CD4-positive, alpha-beta T cell (primary cell): ENCODE measurements at regions not wholly inside any gene's neighbourhood (a gene's known extent, or its start where the extent isn't known, plus 50 kb on each side); places are given as distances from the start of the nearest gene placed in this dataset.

Experiments used
- ATAC-seq: fragments of 200-7000 bp; cut with Tn5 transposase; one replicate; pipeline ENCODE4 v1.10.0; 2022; ENCODE audit warnings: mild to moderate bottlenecking; ENCODE audit not compliant: poor library complexity
- CTCF ChIA-PET: fragments of 350-600 bp; sonication (Branson Sonifier 250); formaldehyde crosslinking; loops from one replicate; lab custom pipeline; 2021; ENCODE audit warnings: antibody characterized with exemption, inconsistent platforms; lab: Charles Lee
- POLR2A ChIA-PET: fragments of 350-600 bp; sonication (Branson Sonifier 250); formaldehyde crosslinking; loops from one replicate; lab custom pipeline; 2021; ENCODE audit warnings: antibody characterized with exemption, inconsistent platforms; lab: Charles Lee
- DNase-seq, 14 experiments: peaks; one replicate each; pipeline ENCODE4 v3.0.0-alpha.2; 2013 to 2020; ENCODE audit warnings: mixed read lengths in 2 of 14
- H3K27ac ChIP-seq, 2 donors: one replicate each; pipeline versions ENCODE4 v1.5.1 to v1.7.0; 2013; ENCODE audit warnings: low read length in 2 of 2, low read depth in 1 of 2, mild to moderate bottlenecking in 1 of 2
- H3K27me3 ChIP-seq, 2 experiments: 1 replicate in 1 of 2; 2 replicates in 1 of 2; pipeline versions ENCODE4 v1.6.1 to v1.7.0; 2013; ENCODE audit warnings: low read length in 2 of 2, control low read depth in 1 of 2, mild to moderate bottlenecking in 1 of 2, moderate library complexity in 1 of 2; ENCODE audit not compliant: insufficient read depth in 2 of 2, control insufficient read depth in 1 of 2
- H3K36me3 ChIP-seq: one replicate; pipeline ENCODE4 v1.6.1; 2013; ENCODE audit warnings: low read length, control low read depth; ENCODE audit not compliant: insufficient read depth
- H3K4me1 ChIP-seq: one replicate; pipeline ENCODE4 v1.6.1; 2013; ENCODE audit warnings: low read length, control low read depth; ENCODE audit not compliant: insufficient read depth
- H3K4me3 ChIP-seq: one replicate; pipeline ENCODE4 v1.5.1; 2013; ENCODE audit warnings: mild to moderate bottlenecking, low read length, moderate library complexity
- H3K9me3 ChIP-seq, 2 experiments: 1 replicate in 1 of 2; 2 replicates in 1 of 2; pipeline versions ENCODE4 v1.6.1 to v1.7.0; 2013; ENCODE audit warnings: low read length in 2 of 2, mild to moderate bottlenecking in 2 of 2, control low read depth in 1 of 2, moderate library complexity in 1 of 2; ENCODE audit not compliant: control insufficient read depth in 1 of 2, insufficient read depth in 1 of 2
- H3K27ac Mint-ChIP-seq: one replicate; pipeline ENCODE4 v1.8.0; 2020; ENCODE audit warnings: mixed read lengths
- H3K27me3 Mint-ChIP-seq: one replicate; pipeline ENCODE4 v1.8.0; 2021; ENCODE audit warnings: mixed read lengths
- H3K36me3 Mint-ChIP-seq: one replicate; pipeline ENCODE4 v1.8.0; 2021; ENCODE audit warnings: low read depth, mixed read lengths
- H3K4me1 Mint-ChIP-seq: one replicate; pipeline ENCODE4 v1.8.0; 2021; ENCODE audit warnings: low read depth, mixed read lengths
- H3K4me3 Mint-ChIP-seq: one replicate; pipeline ENCODE4 v1.8.0; 2020; ENCODE audit warnings: mild to moderate bottlenecking, mixed read lengths
- H3K9me3 Mint-ChIP-seq: one replicate; pipeline ENCODE4 v1.8.0; 2020; ENCODE audit warnings: mixed read lengths
- intact Hi-C, 2 experiments: fragments of 100-400 bp; cut with DNase I in 1 of 2; cut with micrococcal nuclease in 1 of 2; formaldehyde crosslinking; loops; one replicate each; pipeline versions ENCODE4 v1.15.1 to v1.9.0; 2023 to 2025; cut with DNase I, micrococcal nuclease
- TF ChIP-seq, protein P1 (sequence below): fragments of 200-600 bp; IDR thresholded peaks from one replicate; pipeline ENCODE4 v1.8.0; 2022; ENCODE audit warnings: antibody characterized with exemption, mild to moderate bottlenecking

DNA sequence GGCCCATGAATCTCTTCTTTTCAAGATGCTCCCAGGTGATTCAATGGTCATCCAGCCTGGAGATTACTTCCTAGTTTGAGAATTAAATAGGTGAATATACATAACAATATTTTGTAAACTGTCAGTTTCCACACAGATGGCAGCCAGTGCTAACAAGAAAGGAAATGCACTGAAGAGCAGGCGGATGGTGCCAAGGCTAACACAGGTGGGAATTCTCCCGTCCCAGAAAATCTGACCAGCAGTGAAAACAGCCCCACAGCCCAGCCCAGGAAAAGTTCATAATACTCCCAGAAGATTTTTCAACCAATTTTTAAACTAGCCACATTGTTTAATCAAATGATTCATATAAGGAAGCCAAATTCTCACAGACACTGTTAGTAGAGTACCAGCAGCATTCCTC, 387.2 kb upstream of the GATB start:
- no peak overlapping the region for H3K4me3 Mint-ChIP-seq
- peaks cover under 1% of the 10 kb centered on the region for H3K4me1 Mint-ChIP-seq
- ChIA-PET POLR2A (no interaction called here), CTCF (no interaction called here)
- intact Hi-C loops: no loop called here
- H3K9me3 Mint-ChIP-seq: peaks cover 12% of the 10 kb centered on the region
- ATAC-seq (no peak), DNase-seq (no peak)
- peaks cover 33% of the 10 kb centered on the region for H3K36me3 Mint-ChIP-seq
- Histone ChIP-seq H3K4me3 (no peak overlapping the region), H3K27ac (no peak overlapping the region), H3K9me3 (peaks cover 9 to 24% of the 10 kb centered on the region in 2 experiments), H3K36me3 (no peaks in the 10 kb centered on the region), H3K4me1 (no peaks in the 10 kb centered on the region), H3K27me3 (no peaks in the 10 kb centered on the region)
- no peaks in the 10 kb centered on the region for H3K27me3 Mint-ChIP-seq
- no peak overlapping the region for H3K27ac Mint-ChIP-seq
- TF ChIP-seq, protein P1, sequence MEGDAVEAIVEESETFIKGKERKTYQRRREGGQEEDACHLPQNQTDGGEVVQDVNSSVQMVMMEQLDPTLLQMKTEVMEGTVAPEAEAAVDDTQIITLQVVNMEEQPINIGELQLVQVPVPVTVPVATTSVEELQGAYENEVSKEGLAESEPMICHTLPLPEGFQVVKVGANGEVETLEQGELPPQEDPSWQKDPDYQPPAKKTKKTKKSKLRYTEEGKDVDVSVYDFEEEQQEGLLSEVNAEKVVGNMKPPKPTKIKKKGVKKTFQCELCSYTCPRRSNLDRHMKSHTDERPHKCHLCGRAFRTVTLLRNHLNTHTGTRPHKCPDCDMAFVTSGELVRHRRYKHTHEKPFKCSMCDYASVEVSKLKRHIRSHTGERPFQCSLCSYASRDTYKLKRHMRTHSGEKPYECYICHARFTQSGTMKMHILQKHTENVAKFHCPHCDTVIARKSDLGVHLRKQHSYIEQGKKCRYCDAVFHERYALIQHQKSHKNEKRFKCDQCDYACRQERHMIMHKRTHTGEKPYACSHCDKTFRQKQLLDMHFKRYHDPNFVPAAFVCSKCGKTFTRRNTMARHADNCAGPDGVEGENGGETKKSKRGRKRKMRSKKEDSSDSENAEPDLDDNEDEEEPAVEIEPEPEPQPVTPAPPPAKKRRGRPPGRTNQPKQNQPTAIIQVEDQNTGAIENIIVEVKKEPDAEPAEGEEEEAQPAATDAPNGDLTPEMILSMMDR: no peak

DNA sequence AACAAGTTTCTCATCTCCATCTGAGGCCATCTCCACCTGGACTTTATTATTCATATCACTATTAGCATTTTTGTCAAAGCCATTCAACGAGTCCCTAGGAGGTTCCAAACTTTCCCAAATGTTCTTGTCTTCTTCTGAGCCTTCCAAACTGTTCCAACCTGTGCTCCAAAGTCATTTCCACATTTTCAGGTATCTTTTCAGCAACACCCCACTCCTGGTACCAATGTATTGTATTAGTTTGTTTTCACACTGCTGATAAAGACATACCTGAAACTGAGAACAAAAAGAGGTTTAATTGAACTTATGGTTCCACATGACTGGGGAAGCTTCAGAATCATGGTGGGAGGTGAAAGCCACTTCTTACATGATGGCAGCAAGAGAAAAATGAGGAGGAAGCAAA, 385.4 kb upstream of the GATB start:
- no peak overlapping the region for H3K4me3 ChIP-seq
- H3K9me3 ChIP-seq: peaks cover 9 to 24% of the 10 kb centered on the region in 2 experiments
- TF ChIP-seq, protein P1: no peak
- Mint-ChIP-seq H3K27ac (no peak overlapping the region), H3K4me3 (no peak overlapping the region), H3K4me1 (no peaks in the 10 kb centered on the region), H3K9me3 (peaks cover 12% of the 10 kb centered on the region), H3K27me3 (no peaks in the 10 kb centered on the region), H3K36me3 (peaks cover 39% of the 10 kb centered on the region)
- no peak overlapping the region for H3K27ac ChIP-seq
- DNase-seq (no peak), ATAC-seq (no peak)
- no peaks in the 10 kb centered on the region for H3K4me1 ChIP-seq
- H3K36me3 ChIP-seq: no peaks in the 10 kb centered on the region
- intact Hi-C loops: no loop called here
- no peaks in the 10 kb centered on the region for H3K27me3 ChIP-seq
- CTCF ChIA-PET: no interaction called here
- POLR2A ChIA-PET: no interaction called here

DNA sequence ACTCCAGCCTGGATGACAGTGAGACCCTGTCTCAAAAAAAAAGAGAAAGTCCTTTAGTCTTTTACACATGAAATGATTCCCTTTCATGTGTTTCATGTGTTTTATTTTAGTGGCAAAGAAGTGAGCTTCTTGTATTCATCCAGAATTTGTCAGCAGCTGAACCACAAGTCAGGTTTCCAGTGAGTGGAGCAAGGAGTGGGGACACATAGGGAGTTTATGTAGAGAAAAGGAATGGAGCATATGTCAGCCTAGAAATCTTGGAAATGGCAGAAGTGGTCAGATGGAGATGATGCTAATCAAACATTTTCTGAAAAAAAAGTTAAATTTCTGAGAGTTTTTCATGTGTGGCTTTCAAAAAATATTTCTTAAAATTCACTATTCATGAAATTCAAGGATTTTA, 383.0 kb upstream of the GATB start:
- Histone ChIP-seq H3K27ac (no peak overlapping the region), H3K4me1 (peaks cover 2% of the 10 kb centered on the region), H3K27me3 (no peaks in the 10 kb centered on the region), H3K4me3 (no peak overlapping the region), H3K9me3 (peaks cover 9 to 24% of the 10 kb centered on the region in 2 experiments), H3K36me3 (no peaks in the 10 kb centered on the region)
- no peak overlapping the region for H3K4me3 Mint-ChIP-seq
- H3K9me3 Mint-ChIP-seq: peaks cover 12% of the 10 kb centered on the region
- H3K27me3 Mint-ChIP-seq: no peaks in the 10 kb centered on the region
- no peak for ATAC-seq
- no peak overlapping the region for H3K27ac Mint-ChIP-seq
- CTCF ChIA-PET: no interaction called here
- no peak for DNase-seq
- POLR2A ChIA-PET: interaction anchor here (0.8 kb wide), 1 partner anchor 43 kb away, joined by 3 read pairs; no protein-coding TSS in a partner anchor
- peaks cover 39% of the 10 kb centered on the region for H3K36me3 Mint-ChIP-seq
- TF ChIP-seq, protein P1: no peak
- H3K4me1 Mint-ChIP-seq: peaks cover 3% of the 10 kb centered on the region
- intact Hi-C loops: no loop called here
